DND-41 (cell line): ENCODE measurements at regions not wholly inside any gene's neighbourhood (a gene's known extent, or its start where the extent isn't known, plus 50 kb on each side); places are given as distances from the start of the nearest gene placed in this dataset.
A peak's percentile ranks its signal among the peaks of the same experiment; 100 is the strongest.

ENCODE experiments used
- ATAC-seq: fragments of 200-7000 bp; cut with Tn5 transposase; 3 replicates; pipeline ENCODE4 v1.9.1; 2021; ENCODE audit warnings: low read depth; ENCODE audit not compliant: insufficient read depth
- DNase-seq: peaks from one replicate; pipeline ENCODE4 v3.0.0-alpha.2; 2020
- H2AFZ ChIP-seq: 2 replicates; pipeline ENCODE4 v1.6.0; 2012; ENCODE audit warnings: low read depth, low read length
- H3K27ac ChIP-seq: 2 replicates; pipeline ENCODE4 v1.5.1; 2012; ENCODE audit warnings: low read length, inconsistent platforms
- H3K27me3 ChIP-seq: fragments of 200-600 bp; sonication (generic); 2 replicates; pipeline ENCODE4 v1.6.0; 2012; ENCODE audit warnings: low read length, mild to moderate bottlenecking, inconsistent platforms; ENCODE audit not compliant: insufficient read depth, poor library complexity
- H3K36me3 ChIP-seq: 2 replicates; pipeline ENCODE4 v1.5.1; 2012; ENCODE audit warnings: low read length, inconsistent platforms; ENCODE audit not compliant: insufficient read depth
- H3K4me1 ChIP-seq: 2 replicates; pipeline ENCODE4 v1.5.1; 2012; ENCODE audit warnings: mild to moderate bottlenecking, low read length; ENCODE audit not compliant: insufficient read depth
- H3K4me2 ChIP-seq: 2 replicates; pipeline ENCODE4 v1.6.0; 2012; ENCODE audit warnings: mild to moderate bottlenecking, moderate library complexity, low read length, inconsistent platforms; ENCODE audit not compliant: insufficient read depth
- H3K4me3 ChIP-seq, 2 experiments: fragments of 200-600 bp in 1 of 2; shearing (Covaris generic) in 1 of 2; 2 replicates each; pipeline ENCODE4 v1.5.1; 2012 to 2016; ENCODE audit warnings: inconsistent platforms in 2 of 2, low read length in 2 of 2, mild to moderate bottlenecking in 2 of 2, low read depth in 1 of 2, moderate library complexity in 1 of 2
- H3K79me2 ChIP-seq: 2 replicates; pipeline ENCODE4 v1.6.0; 2012; ENCODE audit warnings: low read length, inconsistent platforms; ENCODE audit not compliant: insufficient read depth
- H3K9ac ChIP-seq: 2 replicates; pipeline ENCODE4 v1.6.0; 2012; ENCODE audit warnings: low read depth, mild to moderate bottlenecking, inconsistent platforms, low read length, moderate library complexity
- H3K9me3 ChIP-seq: 2 replicates; pipeline ENCODE4 v1.5.1; 2012; ENCODE audit warnings: low read length, moderate library complexity, mild to moderate bottlenecking, inconsistent platforms; ENCODE audit not compliant: insufficient read depth, severe bottlenecking
- H4K20me1 ChIP-seq: 2 replicates; pipeline ENCODE4 v1.6.0; 2012; ENCODE audit warnings: low read length; ENCODE audit not compliant: insufficient read depth
- EZH2 ChIP-seq: IDR thresholded peaks from 3 replicates; pipeline ENCODE4 v1.6.1; 2012; ENCODE audit warnings: borderline replicate concordance, low read depth, mild to moderate bottlenecking, moderate library complexity, low read length, inconsistent platforms; ENCODE audit not compliant: severe bottlenecking
- TF ChIP-seq, protein P1 (sequence below): IDR thresholded peaks from 2 replicates; pipeline ENCODE4 v1.5.1; 2012; ENCODE audit warnings: borderline replicate concordance, low read length, moderate library complexity, mild to moderate bottlenecking; ENCODE audit not compliant: poor library complexity, severe bottlenecking; ENCODE audit errors: extremely low read depth

DNA sequence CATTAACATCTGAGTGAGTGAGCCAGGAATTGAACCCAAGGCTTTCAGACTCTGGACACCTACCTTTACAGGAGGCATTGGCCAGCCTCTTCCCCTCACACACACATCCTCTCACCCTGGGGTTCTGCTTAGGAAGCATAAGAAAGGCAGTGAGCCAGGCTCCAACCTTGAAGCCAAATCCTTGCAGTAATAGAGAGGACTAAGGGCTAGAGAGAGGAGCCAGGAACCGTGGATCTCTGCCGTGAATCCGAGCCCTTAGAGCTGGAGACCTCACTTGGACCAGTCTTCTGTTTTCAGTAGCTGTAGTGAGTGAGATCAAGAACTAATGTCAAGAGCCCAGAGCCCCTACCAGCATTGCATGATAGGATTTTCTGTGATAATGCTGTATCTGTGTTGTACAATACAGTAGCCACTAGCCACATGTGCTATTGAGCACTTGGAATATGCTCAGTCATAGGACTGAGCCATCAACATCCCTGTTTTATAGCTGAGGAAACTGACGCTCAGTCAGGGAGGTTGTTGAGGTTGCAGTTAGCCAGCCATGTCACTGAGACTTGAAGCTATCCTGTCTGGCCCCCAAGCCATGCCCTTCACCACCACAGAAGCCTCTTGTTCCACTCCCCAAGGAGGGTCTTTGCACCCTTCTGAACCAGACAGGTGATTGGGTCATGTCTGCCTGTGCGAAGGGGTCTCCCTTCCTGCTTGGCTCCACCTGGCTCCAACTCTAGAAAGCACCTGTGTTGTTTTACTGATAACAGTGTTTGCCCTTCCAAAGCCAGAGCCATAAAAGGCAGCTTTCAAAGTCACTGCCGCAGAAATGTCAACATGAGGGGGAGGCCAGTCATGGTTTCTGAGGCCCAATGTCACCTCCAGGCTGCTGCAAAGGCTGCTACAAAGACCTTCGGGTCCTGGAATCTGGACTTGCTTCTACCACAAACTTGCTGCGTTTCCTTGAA, 101.1 kb upstream of the JUN start:
- Histone ChIP-seq H3K4me1 (peaks cover 28% of the 10 kb centered on the region), H3K27me3 (no peaks in the 10 kb centered on the region), H3K4me2 (no peak overlapping the region), H3K9ac (no peak overlapping the region), H3K36me3 (no peaks in the 10 kb centered on the region), H3K27ac (peak overlapping the region; percentile 4; the same call in 1 of the 2 replicates), H2AFZ (no peak overlapping the region), H3K9me3 (no peaks in the 10 kb centered on the region), H3K4me3 (no peak overlapping the region), H3K79me2 (no peaks in the 10 kb centered on the region), H4K20me1 (no peaks in the 10 kb centered on the region)
- ATAC-seq: 0 out of 3 replicates have a peak, but pooled peaks have one; percentile 8
- DNase-seq: no peak
- no peak for TF ChIP-seq EZH2
- TF ChIP-seq, protein P1, sequence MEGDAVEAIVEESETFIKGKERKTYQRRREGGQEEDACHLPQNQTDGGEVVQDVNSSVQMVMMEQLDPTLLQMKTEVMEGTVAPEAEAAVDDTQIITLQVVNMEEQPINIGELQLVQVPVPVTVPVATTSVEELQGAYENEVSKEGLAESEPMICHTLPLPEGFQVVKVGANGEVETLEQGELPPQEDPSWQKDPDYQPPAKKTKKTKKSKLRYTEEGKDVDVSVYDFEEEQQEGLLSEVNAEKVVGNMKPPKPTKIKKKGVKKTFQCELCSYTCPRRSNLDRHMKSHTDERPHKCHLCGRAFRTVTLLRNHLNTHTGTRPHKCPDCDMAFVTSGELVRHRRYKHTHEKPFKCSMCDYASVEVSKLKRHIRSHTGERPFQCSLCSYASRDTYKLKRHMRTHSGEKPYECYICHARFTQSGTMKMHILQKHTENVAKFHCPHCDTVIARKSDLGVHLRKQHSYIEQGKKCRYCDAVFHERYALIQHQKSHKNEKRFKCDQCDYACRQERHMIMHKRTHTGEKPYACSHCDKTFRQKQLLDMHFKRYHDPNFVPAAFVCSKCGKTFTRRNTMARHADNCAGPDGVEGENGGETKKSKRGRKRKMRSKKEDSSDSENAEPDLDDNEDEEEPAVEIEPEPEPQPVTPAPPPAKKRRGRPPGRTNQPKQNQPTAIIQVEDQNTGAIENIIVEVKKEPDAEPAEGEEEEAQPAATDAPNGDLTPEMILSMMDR: no peak

DNA sequence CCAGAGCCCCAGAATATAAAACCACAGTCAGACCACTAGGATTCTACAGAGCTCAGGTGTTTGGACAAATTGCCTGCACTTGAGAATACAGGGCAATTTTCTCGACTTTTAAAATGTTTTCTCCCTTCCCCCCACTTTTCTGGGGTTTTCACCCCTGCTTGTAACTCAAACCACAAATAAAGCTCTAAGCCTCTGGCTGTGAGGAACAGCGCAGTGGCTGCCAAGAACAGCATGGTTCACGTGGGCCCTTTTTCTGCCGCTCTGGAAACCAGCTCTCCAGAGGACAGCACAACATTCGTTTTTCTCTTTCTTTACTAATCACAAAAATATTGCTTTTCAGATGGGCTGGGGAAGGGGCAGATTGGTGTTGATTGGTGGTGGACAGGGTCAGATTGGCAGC, 102.2 kb upstream of the JUN start:
- Histone ChIP-seq H4K20me1 (no peaks in the 10 kb centered on the region), H3K9ac (peak overlapping the region; percentile 27; the same call in 1 of the 2 replicates), H3K4me2 (peak overlapping the region; percentile 32), H3K27ac (peak overlapping the region; percentile 41), H3K27me3 (no peaks in the 10 kb centered on the region), H2AFZ (peak overlapping the region; percentile 20; the same call in 1 of the 2 replicates), H3K36me3 (no peaks in the 10 kb centered on the region), H3K9me3 (no peaks in the 10 kb centered on the region), H3K79me2 (no peaks in the 10 kb centered on the region), H3K4me3 (no peak overlapping the region), H3K4me1 (peaks cover 28% of the 10 kb centered on the region)
- TF ChIP-seq, protein P1: no peak
- no peak for TF ChIP-seq EZH2
- peak; percentile 75 for DNase-seq
- peak; percentile 98 for ATAC-seq

DNA sequence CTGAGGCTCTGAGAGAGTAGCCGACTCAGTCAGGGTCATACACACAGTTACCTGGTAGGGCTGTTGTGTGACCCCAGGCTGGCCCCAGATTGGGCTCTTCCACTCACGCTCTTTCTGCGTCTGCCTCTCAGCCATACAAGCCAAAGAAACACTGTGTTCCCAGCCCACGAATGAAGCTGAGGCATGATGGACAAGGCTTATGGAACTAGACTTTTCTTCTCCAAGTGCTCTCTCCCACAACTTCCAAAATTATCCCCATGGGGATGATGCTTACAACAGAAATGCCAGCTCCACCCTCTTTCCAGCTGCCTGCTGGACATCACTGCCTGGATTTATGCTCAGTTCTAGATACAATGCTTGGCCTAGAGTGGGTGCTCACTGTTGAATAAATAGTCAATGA, 102.8 kb upstream of the JUN start:
- Histone ChIP-seq H3K9ac (peak overlapping the region; percentile 27; the same call in 1 of the 2 replicates), H3K79me2 (no peaks in the 10 kb centered on the region), H3K9me3 (no peaks in the 10 kb centered on the region), H3K27ac (peak overlapping the region; percentile 41), H3K4me3 (no peak overlapping the region), H3K27me3 (no peaks in the 10 kb centered on the region), H3K4me2 (peak overlapping the region; percentile 32), H3K4me1 (peaks cover 28% of the 10 kb centered on the region), H3K36me3 (no peaks in the 10 kb centered on the region), H4K20me1 (no peaks in the 10 kb centered on the region), H2AFZ (peak overlapping the region; percentile 20; the same call in 1 of the 2 replicates)
- no peak for ATAC-seq
- no peak for TF ChIP-seq EZH2
- TF ChIP-seq, protein P1: no peak
- DNase-seq: no peak
